ENCODE measurements at regions not wholly inside any gene's neighbourhood (a gene's known extent, or its start where the extent isn't known, plus 50 kb on each side); places are given as distances from the start of the nearest gene placed in this dataset.

GRCh38 chr1:157289424-157290105 is 151.4 kb upstream of the ETV3 start:
- Mint-ChIP-seq H3K36me3 (ENCODE audit: low read depth) (no peaks in the 10 kb centered on the region), H3K4me3 (no peak overlapping the region), H3K27me3 (peaks cover 45% of the 10 kb centered on the region), H3K27ac (no peak overlapping the region), H3K4me1 (ENCODE audit: low read depth) (no peaks in the 10 kb centered on the region), H3K9me3 (no peaks in the 10 kb centered on the region)
- DNase-seq, result no peak

DNA sequence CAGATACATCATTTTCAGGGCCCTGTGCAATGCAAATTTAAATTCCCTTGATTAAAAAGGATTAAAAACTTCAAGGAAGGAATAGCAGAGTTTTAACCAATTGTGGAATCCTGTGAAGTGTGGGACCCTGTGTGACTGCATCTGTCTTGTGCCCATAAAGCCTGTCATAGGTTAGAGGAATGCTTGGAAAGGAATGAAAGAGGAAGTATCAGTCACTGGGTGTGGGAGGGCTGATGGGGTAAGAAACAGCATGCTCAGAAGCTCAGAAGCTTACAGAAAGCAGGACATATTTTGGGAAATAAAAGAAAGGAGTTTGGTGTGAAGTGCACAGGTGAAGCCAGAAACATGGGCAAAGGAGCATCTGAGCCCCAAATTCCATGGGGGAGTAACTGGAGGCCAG is 150.8 kb upstream of the ETV3 start:
- Mint-ChIP-seq H3K9me3 (no peaks in the 10 kb centered on the region), H3K27ac (no peak overlapping the region), H3K36me3 (ENCODE audit: low read depth) (no peaks in the 10 kb centered on the region), H3K4me3 (no peak overlapping the region), H3K4me1 (ENCODE audit: low read depth) (no peaks in the 10 kb centered on the region), H3K27me3 (peaks cover 51% of the 10 kb centered on the region)
- no peak for DNase-seq

DNA sequence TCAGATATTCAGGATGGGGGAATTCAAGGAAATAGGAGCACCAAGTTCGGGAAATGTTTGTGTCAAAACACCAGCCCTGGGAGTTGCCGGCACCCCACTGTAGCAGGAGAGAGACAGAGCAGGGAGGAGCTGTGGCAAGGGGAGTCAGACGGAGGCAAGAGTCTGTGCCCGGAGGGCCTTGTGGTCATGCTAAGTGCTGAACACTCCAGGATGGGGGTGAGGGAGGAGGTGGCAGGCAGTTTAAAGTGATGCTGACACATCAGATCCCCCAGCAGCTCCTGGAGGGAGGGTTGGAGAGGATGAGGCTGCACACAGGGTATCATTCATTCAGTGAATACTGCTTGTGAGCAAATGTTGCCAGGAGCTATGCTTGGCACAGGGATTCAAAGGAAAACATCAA is 150.3 kb upstream of the ETV3 start:
- Mint-ChIP-seq H3K4me1 (ENCODE audit: low read depth) (no peaks in the 10 kb centered on the region), H3K4me3 (no peak overlapping the region), H3K36me3 (ENCODE audit: low read depth) (no peaks in the 10 kb centered on the region), H3K27me3 (peaks cover 51% of the 10 kb centered on the region), H3K9me3 (no peaks in the 10 kb centered on the region), H3K27ac (no peak overlapping the region)
- DNase-seq, result no peak

DNA sequence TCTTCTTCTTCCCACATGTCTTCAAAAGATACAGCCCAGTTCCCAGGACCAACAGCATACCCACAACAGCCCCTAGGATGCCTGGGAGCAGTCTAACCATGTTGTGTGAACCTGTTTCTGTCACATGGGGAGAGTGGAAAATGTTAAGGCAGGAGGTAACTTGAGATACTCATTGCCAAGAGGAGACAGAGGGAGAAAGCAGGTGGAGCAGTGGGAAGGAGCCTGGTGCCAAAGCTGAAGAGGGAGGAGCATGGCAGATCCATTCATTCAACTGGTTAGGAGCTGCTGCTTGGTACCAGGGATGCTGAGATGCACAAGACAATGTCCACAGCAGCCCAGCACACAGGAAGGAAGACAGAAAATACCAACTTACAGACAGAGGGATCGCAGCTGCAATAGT is 149.8 kb upstream of the ETV3 start:
- no peak for DNase-seq
- Mint-ChIP-seq H3K27ac (no peak overlapping the region), H3K27me3 (peaks cover 52% of the 10 kb centered on the region), H3K36me3 (ENCODE audit: low read depth) (no peaks in the 10 kb centered on the region), H3K9me3 (no peaks in the 10 kb centered on the region), H3K4me3 (no peak overlapping the region), H3K4me1 (ENCODE audit: low read depth) (no peaks in the 10 kb centered on the region)

- H3K9me3 Mint-ChIP-seq, result no peaks in the 10 kb centered on the region
- peaks cover 56% of the 10 kb centered on the region for H3K27me3 Mint-ChIP-seq
- no peak overlapping the region for H3K27ac Mint-ChIP-seq
- no peaks in the 10 kb centered on the region for H3K36me3 Mint-ChIP-seq (ENCODE audit: low read depth)
- no peak overlapping the region for H3K4me3 Mint-ChIP-seq
- H3K4me1 Mint-ChIP-seq (ENCODE audit: low read depth), result no peaks in the 10 kb centered on the region
- no peak for DNase-seq
Measured at GRCh38 chr1:157287462-157287861, 149.3 kb upstream of the ETV3 start.

- no peak for DNase-seq
- H3K4me1 Mint-ChIP-seq (ENCODE audit: low read depth), result no peaks in the 10 kb centered on the region
- no peaks in the 10 kb centered on the region for H3K36me3 Mint-ChIP-seq (ENCODE audit: low read depth)
- H3K27ac Mint-ChIP-seq, result no peak overlapping the region
- peaks cover 56% of the 10 kb centered on the region for H3K27me3 Mint-ChIP-seq
- no peak overlapping the region for H3K4me3 Mint-ChIP-seq
- H3K9me3 Mint-ChIP-seq, result no peaks in the 10 kb centered on the region
Measured at GRCh38 chr1:157286646-157287420, 148.6 kb upstream of the ETV3 start.

DNA sequence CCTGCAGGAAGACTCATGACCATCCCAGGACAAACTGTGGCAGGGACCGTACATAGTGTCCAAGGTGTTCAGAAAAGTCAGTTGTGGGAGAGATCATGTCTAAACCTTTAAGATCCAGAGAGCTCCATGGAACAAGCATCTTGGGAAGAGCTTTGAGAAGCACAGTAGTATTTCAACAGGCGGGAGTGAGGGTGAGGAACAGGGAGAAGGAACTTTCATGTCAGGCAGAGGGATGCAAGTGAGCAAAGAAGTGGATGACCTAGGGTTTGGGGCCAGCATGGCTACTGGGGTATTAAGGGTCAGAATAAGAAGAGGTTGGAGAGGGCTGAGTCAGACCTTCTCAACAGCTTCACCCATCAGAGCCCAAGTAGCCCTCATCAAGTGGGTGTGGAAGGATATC is 147.9 kb upstream of the ETV3 start:
- no peaks in the 10 kb centered on the region for H3K9me3 Mint-ChIP-seq
- no peaks in the 10 kb centered on the region for H3K36me3 Mint-ChIP-seq (ENCODE audit: low read depth)
- peaks cover 64% of the 10 kb centered on the region for H3K27me3 Mint-ChIP-seq
- H3K27ac Mint-ChIP-seq, result no peak overlapping the region
- no peak for DNase-seq
- no peak overlapping the region for H3K4me3 Mint-ChIP-seq
- H3K4me1 Mint-ChIP-seq (ENCODE audit: low read depth), result no peaks in the 10 kb centered on the region

DNA sequence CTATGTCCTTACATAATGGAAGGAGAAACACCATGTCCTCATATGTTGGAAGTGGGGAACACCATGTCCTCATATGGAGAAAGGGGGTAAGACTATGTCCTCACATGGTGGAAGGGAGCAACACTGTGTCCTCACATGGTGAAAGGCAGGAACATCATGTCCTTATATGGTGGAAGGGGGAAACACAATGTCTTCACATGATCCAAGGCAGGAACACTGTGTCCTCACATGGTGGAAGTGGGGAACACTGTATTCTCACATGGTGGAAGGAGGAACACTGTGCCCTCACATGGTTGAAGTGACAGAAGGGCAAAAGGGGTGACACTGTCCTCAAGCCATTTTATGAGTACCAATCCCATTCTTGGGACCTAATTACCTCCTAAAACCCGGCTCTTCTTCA is 146.3 kb upstream of the ETV3 start:
- H3K27me3 Mint-ChIP-seq, result peaks cover 65% of the 10 kb centered on the region
- DNase-seq, result no peak
- no peak overlapping the region for H3K27ac Mint-ChIP-seq
- no peaks in the 10 kb centered on the region for H3K4me1 Mint-ChIP-seq (ENCODE audit: low read depth)
- H3K36me3 Mint-ChIP-seq (ENCODE audit: low read depth), result no peaks in the 10 kb centered on the region
- H3K9me3 Mint-ChIP-seq, result no peaks in the 10 kb centered on the region
- H3K4me3 Mint-ChIP-seq, result no peak overlapping the region

DNA sequence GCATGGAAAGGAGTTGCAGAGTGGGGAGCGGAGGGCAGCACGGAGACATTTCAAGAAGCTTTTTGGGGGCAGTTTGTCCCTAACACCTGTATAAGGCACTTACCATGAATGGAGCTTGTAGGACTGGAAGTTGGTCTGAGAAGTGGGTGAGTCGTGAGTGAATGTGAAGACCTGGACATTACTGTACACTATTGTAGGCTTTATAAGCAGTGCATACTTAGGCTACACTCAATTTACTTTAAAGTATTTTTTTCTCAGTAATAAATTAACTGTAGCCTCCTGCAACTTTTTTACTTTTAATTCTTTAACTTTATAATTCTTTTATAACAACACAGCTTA is 141.6 kb upstream of the ETV3 start:
- H3K36me3 Mint-ChIP-seq (ENCODE audit: low read depth), result no peaks in the 10 kb centered on the region
- no peaks in the 10 kb centered on the region for H3K9me3 Mint-ChIP-seq
- H3K4me1 Mint-ChIP-seq (ENCODE audit: low read depth), result no peaks in the 10 kb centered on the region
- no peak for DNase-seq
- no peak overlapping the region for H3K4me3 Mint-ChIP-seq
- H3K27ac Mint-ChIP-seq, result no peak overlapping the region
- peaks cover 38% of the 10 kb centered on the region for H3K27me3 Mint-ChIP-seq

DNA sequence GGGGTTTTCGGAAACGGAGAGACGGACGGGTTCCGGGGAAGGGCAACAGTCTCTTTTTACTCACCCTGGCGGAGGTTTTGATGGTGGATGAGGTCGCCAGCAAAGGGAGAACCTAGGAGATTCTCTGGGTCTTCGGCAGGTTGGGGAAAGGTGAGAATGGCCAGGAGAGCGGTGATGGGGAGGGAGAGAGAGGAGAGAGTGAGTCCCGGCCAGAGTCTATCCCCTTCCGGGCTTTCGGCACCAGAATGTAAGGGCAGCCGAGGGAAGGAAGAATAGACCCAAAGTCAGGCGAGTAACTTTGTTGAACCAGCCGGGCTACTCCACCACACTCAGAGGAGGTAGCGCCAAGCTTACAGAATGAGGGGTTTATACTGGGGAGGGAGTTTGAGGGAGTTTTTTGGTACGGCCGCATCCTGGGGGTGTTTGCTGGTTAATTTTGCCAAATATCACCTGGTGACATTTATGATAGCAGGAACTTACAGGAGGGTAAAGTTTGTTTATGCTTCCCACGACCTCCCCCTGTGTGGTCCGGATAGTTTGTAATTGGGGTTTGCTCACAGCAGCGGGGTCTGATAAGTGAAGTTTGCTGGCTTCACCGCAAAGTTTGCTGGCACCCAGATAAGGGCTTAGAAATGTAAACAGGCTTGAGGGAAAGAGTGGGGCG is 141.1 kb upstream of the ETV3 start:
- Mint-ChIP-seq H3K9me3 (no peaks in the 10 kb centered on the region), H3K4me1 (ENCODE audit: low read depth) (no peaks in the 10 kb centered on the region), H3K27ac (no peak overlapping the region), H3K36me3 (ENCODE audit: low read depth) (no peaks in the 10 kb centered on the region), H3K4me3 (no peak overlapping the region), H3K27me3 (peaks cover 35% of the 10 kb centered on the region)
- no peak for DNase-seq

DNA sequence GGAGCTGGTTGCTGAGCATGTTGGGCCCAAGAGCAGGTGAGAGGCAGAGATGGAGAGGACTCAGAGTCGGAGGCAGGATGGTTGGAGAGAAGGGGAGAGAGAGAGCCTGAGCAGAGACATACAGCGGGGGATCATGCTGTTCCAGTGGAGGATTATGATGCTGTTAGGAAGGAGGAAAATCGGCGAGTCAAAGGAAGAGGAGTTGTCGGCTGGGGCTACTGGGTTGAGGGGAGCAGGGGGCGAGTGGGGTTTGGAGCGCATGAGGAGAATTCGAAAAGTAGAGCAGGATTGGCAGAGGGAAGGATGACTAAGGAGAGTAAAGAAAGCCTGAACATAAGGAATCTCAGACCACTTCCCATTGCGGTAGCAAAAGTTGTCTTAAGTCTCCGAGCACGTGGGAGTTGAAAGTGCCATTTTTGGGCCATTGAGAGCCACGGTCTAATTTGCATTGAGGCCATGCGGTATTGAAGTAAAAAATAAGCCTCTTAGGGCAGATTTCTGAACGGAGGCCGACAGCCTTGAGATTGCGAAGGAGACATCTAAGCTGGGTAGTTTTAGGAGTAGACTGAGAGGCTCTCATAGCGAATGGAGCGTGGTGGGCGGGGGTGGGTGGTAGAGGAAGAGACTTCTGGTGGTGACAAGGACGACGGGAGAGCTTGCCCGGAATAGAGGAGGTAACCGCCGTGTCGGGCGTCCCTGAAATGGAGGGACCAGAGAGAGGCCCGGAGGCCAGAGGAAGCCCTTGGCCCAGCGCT is 140.4 kb upstream of the ETV3 start:
- DNase-seq, result no peak
- Mint-ChIP-seq H3K9me3 (no peaks in the 10 kb centered on the region), H3K4me1 (ENCODE audit: low read depth) (no peaks in the 10 kb centered on the region), H3K27me3 (peaks cover 30% of the 10 kb centered on the region), H3K36me3 (ENCODE audit: low read depth) (no peaks in the 10 kb centered on the region), H3K4me3 (no peak overlapping the region), H3K27ac (no peak overlapping the region)

GRCh38 chr1:157277913-157278312 is 139.7 kb upstream of the ETV3 start:
- Mint-ChIP-seq H3K4me1 (ENCODE audit: low read depth) (no peaks in the 10 kb centered on the region), H3K36me3 (ENCODE audit: low read depth) (no peaks in the 10 kb centered on the region), H3K9me3 (no peaks in the 10 kb centered on the region), H3K27ac (no peak overlapping the region), H3K4me3 (no peak overlapping the region), H3K27me3 (peaks cover 24% of the 10 kb centered on the region)
- no peak for DNase-seq

DNA sequence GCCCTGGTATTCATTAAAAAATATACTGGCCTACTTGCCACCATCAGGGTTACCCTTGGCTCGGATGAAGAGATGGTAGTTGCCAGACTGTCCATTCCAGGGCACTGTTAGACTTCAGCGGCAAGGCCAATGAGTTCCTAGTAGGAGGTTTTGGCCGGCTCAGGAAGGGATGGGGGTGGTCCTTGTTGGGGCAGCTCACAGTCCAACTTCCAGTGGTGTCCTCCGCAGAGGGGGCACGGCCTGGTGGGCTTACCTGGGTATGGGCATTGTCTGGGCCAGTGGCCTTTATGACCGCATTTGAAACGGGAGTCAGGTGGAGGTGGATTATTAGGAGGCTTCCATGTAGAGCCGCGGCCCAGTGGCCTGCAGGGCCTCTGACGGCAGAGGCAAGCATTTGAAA is 139.1 kb upstream of the ETV3 start:
- H3K9me3 Mint-ChIP-seq, result no peaks in the 10 kb centered on the region
- no peak overlapping the region for H3K27ac Mint-ChIP-seq
- H3K36me3 Mint-ChIP-seq (ENCODE audit: low read depth), result no peaks in the 10 kb centered on the region
- no peak for DNase-seq
- H3K27me3 Mint-ChIP-seq, result peaks cover 18% of the 10 kb centered on the region
- H3K4me3 Mint-ChIP-seq, result no peak overlapping the region
- H3K4me1 Mint-ChIP-seq (ENCODE audit: low read depth), result no peaks in the 10 kb centered on the region

GRCh38 chr1:157274698-157275534 is 136.7 kb upstream of the ETV3 start:
- Mint-ChIP-seq H3K36me3 (ENCODE audit: low read depth) (no peaks in the 10 kb centered on the region), H3K4me3 (no peak overlapping the region), H3K9me3 (no peaks in the 10 kb centered on the region), H3K27me3 (peaks cover 13% of the 10 kb centered on the region), H3K4me1 (ENCODE audit: low read depth) (no peaks in the 10 kb centered on the region), H3K27ac (no peak overlapping the region)
- no peak for DNase-seq

Data from activated T-cell treated with anti-CD3 and anti-CD28 coated beads, Interleukin-2, amount 50 U/mL, for 24 hours (primary cell).